Activated CD8-positive, alpha-beta memory T cell treated with anti-CD3 and anti-CD28 coated beads for 24 hours (primary cell): ENCODE measurements at regions not wholly inside any gene's neighbourhood (a gene's known extent, or its start where the extent isn't known, plus 50 kb on each side); places are given as distances from the start of the nearest gene placed in this dataset.

ENCODE experiments used
- DNase-seq: peaks from one replicate; pipeline ENCODE4 v3.0.0-alpha.2; 2020

GRCh38 chr16:65937455-65937854 is 429.0 kb upstream of the CDH5 start:
- DNase-seq: no peak

- DNase-seq: no peak
Observed at GRCh38 chr16:65936096-65936495, 430.4 kb upstream of the CDH5 start.

- no peak for DNase-seq
Observed at GRCh38 chr16:65934443-65934842, 432.0 kb upstream of the CDH5 start.

GRCh38 chr16:65933703-65934102 is 432.8 kb upstream of the CDH5 start:
- no peak for DNase-seq

GRCh38 chr16:65932350-65933072 is 434.0 kb upstream of the CDH5 start:
- DNase-seq: no peak

GRCh38 chr16:65922923-65923322 is 443.6 kb upstream of the CDH5 start:
- no peak for DNase-seq

GRCh38 chr16:65919986-65920376 is 446.5 kb upstream of the CDH5 start:
- DNase-seq: no peak

GRCh38 chr16:65919145-65919985 is 447.1 kb upstream of the CDH5 start:
- no peak for DNase-seq

GRCh38 chr16:65917466-65917865 is 449.0 kb upstream of the CDH5 start:
- DNase-seq: no peak

- no peak for DNase-seq
Observed at GRCh38 chr16:65916995-65917394, 449.5 kb upstream of the CDH5 start.

- DNase-seq: no peak
Observed at GRCh38 chr16:65910291-65910690, 456.2 kb upstream of the CDH5 start.

GRCh38 chr16:65909310-65910050 is 457.0 kb upstream of the CDH5 start:
- no peak for DNase-seq

GRCh38 chr16:65908568-65908967 is 457.9 kb upstream of the CDH5 start:
- DNase-seq: no peak

- no peak for DNase-seq
Observed at GRCh38 chr16:65905331-65905730, 461.2 kb upstream of the CDH5 start.

GRCh38 chr16:65896448-65897153 is 469.9 kb upstream of the CDH5 start:
- DNase-seq: no peak

GRCh38 chr16:65895906-65896305 is 470.6 kb upstream of the CDH5 start:
- DNase-seq: no peak

- no peak for DNase-seq
Observed at GRCh38 chr16:65895486-65895885, 471.0 kb upstream of the CDH5 start.

- no peak for DNase-seq
Observed at GRCh38 chr16:65890203-65890602, 476.3 kb upstream of the CDH5 start.

GRCh38 chr16:65889533-65889966 is 476.9 kb upstream of the CDH5 start:
- DNase-seq: no peak

GRCh38 chr16:65888201-65888600 is 478.3 kb upstream of the CDH5 start:
- no peak for DNase-seq

- no peak for DNase-seq
Observed at GRCh38 chr16:65884018-65884417, 482.5 kb upstream of the CDH5 start.

GRCh38 chr16:65878347-65878746 is 488.1 kb upstream of the CDH5 start:
- DNase-seq: no peak

GRCh38 chr16:65876624-65877023 is 489.9 kb upstream of the CDH5 start:
- DNase-seq: no peak
